ENCODE measurements at regions not wholly inside any gene's neighbourhood (a gene's known extent, or its start where the extent isn't known, plus 50 kb on each side); places are given as distances from the start of the nearest gene placed in this dataset.

- Histone ChIP-seq H2BK120ac (ENCODE audit: low read depth, low read length, poor library complexity, severe bottlenecking) (no peak overlapping the region), H4K5ac (ENCODE audit: insufficient read length, low read depth, low read length) (no peak overlapping the region), H3K56ac (ENCODE audit: insufficient read length, low read depth, low read length) (no peak overlapping the region), H3K23ac (ENCODE audit: insufficient read length, low read depth, low read length) (no peak overlapping the region), H4K91ac (ENCODE audit: insufficient read length, low read depth, low read length) (no peak overlapping the region), H3K27me3 (ENCODE audit: insufficient read depth, low read length) (no peaks in the 10 kb centered on the region), H3T11ph (ENCODE audit: low read length) (no peak overlapping the region), H3K9ac (ENCODE audit: extremely low read depth, insufficient read length, low read length) (no peak overlapping the region), H2AFZ (ENCODE audit: low read length) (no peak overlapping the region), H3K9me3 (ENCODE audit: control insufficient read depth, low read depth, low read length) (no peaks in the 10 kb centered on the region), H3K23me2 (ENCODE audit: insufficient read length, low read depth, low read length, poor library complexity, severe bottlenecking) (no peaks in the 10 kb centered on the region), H2AK5ac (ENCODE audit: insufficient read length, low read length) (no peak overlapping the region), H4K20me1 (ENCODE audit: control insufficient read depth, insufficient read depth, insufficient read length) (no peaks in the 10 kb centered on the region), H2BK12ac (ENCODE audit: insufficient read length, low read depth, low read length) (no peak overlapping the region), H3K18ac (ENCODE audit: insufficient read length, low read depth, low read length) (no peak overlapping the region), H4K8ac (replicated peaks; ENCODE audit: insufficient read length, low read depth, low read length) (no peak overlapping the region), H3K27ac (ENCODE audit: insufficient read length, low read depth, low read length) (no peak overlapping the region), H3K4ac (ENCODE audit: low read depth, low read length) (no peak overlapping the region), H3K79me1 (ENCODE audit: insufficient read depth, low read depth, low read length, poor library complexity, severe bottlenecking) (no peaks in the 10 kb centered on the region), H3K14ac (ENCODE audit: insufficient read depth, low read length) (no peak overlapping the region), H2BK20ac (ENCODE audit: low read depth, low read length, poor library complexity, severe bottlenecking) (no peak overlapping the region), H3K79me2 (ENCODE audit: insufficient read depth, low read length) (no peaks in the 10 kb centered on the region), H2BK5ac (ENCODE audit: insufficient read length, low read length) (no peak overlapping the region), H2BK15ac (ENCODE audit: low read depth, low read length) (no peak overlapping the region), H3K4me2 (ENCODE audit: insufficient read depth, insufficient read length, low read length) (no peak overlapping the region), H3K4me1 (ENCODE audit: insufficient read depth, low read length) (no peaks in the 10 kb centered on the region; the same call in 1 of the 2 replicates)
- Mint-ChIP-seq H3K27ac (no peak overlapping the region), H3K27me3 (ENCODE audit: low read depth) (no peaks in the 10 kb centered on the region), H3K4me1 (peaks cover 19 to 22% of the 10 kb centered on the region in 2 experiments), H3K36me3 (ENCODE audit: insufficient read depth in 1 of 3, low read depth in 3 of 3) (peaks cover 0 to 8% (median 6%) of the 10 kb centered on the region in 3 experiments; a peak in 3 of 7 replicates), H3K9me3 (no peaks in the 10 kb centered on the region), H3K4me3 (no peak overlapping the region)
- DNase-seq = no peak
- no peak for TF ChIP-seq CTCF (conservative IDR thresholded peaks at IDR 0.05)
- WGBS (ENCODE audit: extremely low coverage, insufficient read length, low lambda C conversion rate) = no CpG with 5 or more reads among the region's 3 CpGs
These were observed 496.7 kb downstream of the UTRN start for GRCh38 chr6:144781836-144782235.

All from H9 (cell line).